Heart left ventricle (tissue), 13 donors: ENCODE measurements at regions not wholly inside any gene's neighbourhood (a gene's known extent, or its start where the extent isn't known, plus 50 kb on each side); places are given as distances from the start of the nearest gene placed in this dataset.

Experiments
- POLR2A ChIP-seq, 2 donors: fragments of 450-650 bp; IDR thresholded peaks; one replicate each; pipeline ENCODE4 v1.6.1; 2017; ENCODE audit warnings: antibody characterized with exemption in 2 of 2, mild to moderate bottlenecking in 2 of 2, moderate library complexity in 2 of 2
- TF ChIP-seq, protein P1 (sequence below), 12 donors: fragments of 200-600 bp; sonication (generic) in 4 of 12; IDR thresholded peaks; one replicate each; pipeline versions ENCODE4 v1.5.0 to v1.8.0; 2018 to 2022; ENCODE audit warnings: antibody characterized with exemption in 12 of 12, mild to moderate bottlenecking in 5 of 12
- donor health status: ischemic (EF 13 %, LVEDD 7.1; RV severe dilation, severe dysfunction).
- donor health status: DM: no; HTN: yes; CAD: no.
- donor health status: DM: no; HTN: no; CAD: no.
- donor health status: ischemic (EF 25% LVEDD 6.9; RV normal size, moderate dysfunction).
- donor health status: ischemic (EF 25% LVEDD 5.7; RV mildly dilated, moderate dysfunction).
- donor health status: ischemic (EF 35%, LVEDD 5.7; RV mildly dilated, moderate dysfunction).
- donor health status: nonischemic (EF 11% LVEDD 7.7; RV severe dilation, severe dysfunction).
- donor health status: DM: yes; HTN: yes; CAD: no.
- donor health status: PGD.
- donor health status: ischemic (EF 29% LVEDD 5.4; RV normal size, mild dysfunction).
- donor health status: nonischemic (EF 23%, LVEDD 6.1; RV moderate dilation, normal function).

GRCh38 chr13:39918620-39919236, 263.3 kb downstream of the COG6 start:
- TF ChIP-seq POLR2A (IDR thresholded peaks at IDR 0.05): no peak
- TF ChIP-seq, protein P1, sequence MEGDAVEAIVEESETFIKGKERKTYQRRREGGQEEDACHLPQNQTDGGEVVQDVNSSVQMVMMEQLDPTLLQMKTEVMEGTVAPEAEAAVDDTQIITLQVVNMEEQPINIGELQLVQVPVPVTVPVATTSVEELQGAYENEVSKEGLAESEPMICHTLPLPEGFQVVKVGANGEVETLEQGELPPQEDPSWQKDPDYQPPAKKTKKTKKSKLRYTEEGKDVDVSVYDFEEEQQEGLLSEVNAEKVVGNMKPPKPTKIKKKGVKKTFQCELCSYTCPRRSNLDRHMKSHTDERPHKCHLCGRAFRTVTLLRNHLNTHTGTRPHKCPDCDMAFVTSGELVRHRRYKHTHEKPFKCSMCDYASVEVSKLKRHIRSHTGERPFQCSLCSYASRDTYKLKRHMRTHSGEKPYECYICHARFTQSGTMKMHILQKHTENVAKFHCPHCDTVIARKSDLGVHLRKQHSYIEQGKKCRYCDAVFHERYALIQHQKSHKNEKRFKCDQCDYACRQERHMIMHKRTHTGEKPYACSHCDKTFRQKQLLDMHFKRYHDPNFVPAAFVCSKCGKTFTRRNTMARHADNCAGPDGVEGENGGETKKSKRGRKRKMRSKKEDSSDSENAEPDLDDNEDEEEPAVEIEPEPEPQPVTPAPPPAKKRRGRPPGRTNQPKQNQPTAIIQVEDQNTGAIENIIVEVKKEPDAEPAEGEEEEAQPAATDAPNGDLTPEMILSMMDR (IDR thresholded peaks at IDR 0.05): no peak
